Smooth muscle cell (in vitro differentiated cells): ENCODE measurements at regions not wholly inside any gene's neighbourhood (a gene's known extent, or its start where the extent isn't known, plus 50 kb on each side); places are given as distances from the start of the nearest gene placed in this dataset.
A peak's percentile ranks its signal among the peaks of the same experiment; 100 is the strongest.

Source experiments
- DNase-seq: peaks from one replicate; lab custom pipeline; 2025; ENCODE audit not compliant: unreplicated experiment; lab: John Stamatoyannopoulos, UW
- H2AFZ ChIP-seq: fragments of 200-600 bp; sonication (generic); 2 replicates; pipeline ENCODE4 v1.6.0; 2016; ENCODE audit warnings: antibody characterized with exemption, low read depth, mild to moderate bottlenecking
- H3F3A ChIP-seq: fragments of 200-600 bp; sonication (generic); 2 replicates; pipeline ENCODE4 v1.6.0; 2017; ENCODE audit warnings: antibody characterized with exemption, low read depth
- H3K27ac ChIP-seq: fragments of 200-600 bp; sonication (generic); 2 replicates; pipeline ENCODE4 v1.5.1; 2016; ENCODE audit warnings: low read depth, mild to moderate bottlenecking
- H3K27me3 ChIP-seq: fragments of 200-600 bp; sonication (generic); 2 replicates; pipeline ENCODE4 v1.6.1; 2016; ENCODE audit warnings: low read depth, mild to moderate bottlenecking
- H3K36me3 ChIP-seq: fragments of 200-600 bp; sonication (generic); 2 replicates; pipeline ENCODE4 v1.5.1; 2016; ENCODE audit warnings: low read depth
- H3K4me1 ChIP-seq: fragments of 200-600 bp; sonication (generic); 2 replicates; pipeline ENCODE4 v1.5.1; 2016; ENCODE audit warnings: low read depth
- H3K4me2 ChIP-seq: fragments of 200-600 bp; sonication (generic); 2 replicates; pipeline ENCODE4 v1.6.0; 2016; ENCODE audit warnings: mild to moderate bottlenecking
- H3K4me3 ChIP-seq: fragments of 200-600 bp; sonication (generic); 2 replicates; pipeline ENCODE4 v1.5.1; 2016; ENCODE audit warnings: mild to moderate bottlenecking
- H3K79me2 ChIP-seq: fragments of 200-600 bp; sonication (generic); 2 replicates; pipeline ENCODE4 v1.6.0; 2016; ENCODE audit warnings: low read depth, mild to moderate bottlenecking
- H3K9ac ChIP-seq: fragments of 200-600 bp; sonication (generic); 2 replicates; pipeline ENCODE4 v1.6.0; 2016; ENCODE audit warnings: low read depth
- H3K9me3 ChIP-seq: fragments of 200-600 bp; sonication (generic); replicated peaks from 2 replicates; pipeline ENCODE4 v1.5.1; 2016; ENCODE audit warnings: low read depth
- H4K20me1 ChIP-seq: fragments of 200-600 bp; sonication (generic); 2 replicates; pipeline ENCODE4 v1.6.0; 2016; ENCODE audit warnings: low read depth
- CTCF ChIP-seq: fragments of 200-600 bp; sonication (generic); IDR thresholded peaks from 2 replicates; pipeline ENCODE4 v1.5.1; 2017; ENCODE audit warnings: borderline replicate concordance, mild to moderate bottlenecking, antibody characterized with exemption; ENCODE audit not compliant: insufficient read depth, poor library complexity, severe bottlenecking
- WGBS: methylation state at CpG from one replicate; pipeline ENCODE4 v1.1.7; 2016; ENCODE audit warnings: low lambda C conversion rate; 5-methylcytosine and 5-hydroxymethylcytosine counted together

- H3K27ac ChIP-seq, result no peak overlapping the region
- no peaks in the 10 kb centered on the region for H3K27me3 ChIP-seq
- H3K9me3 ChIP-seq, result no peaks in the 10 kb centered on the region
- H3F3A ChIP-seq, result no peaks in the 10 kb centered on the region
- no peak for TF ChIP-seq CTCF
- H3K4me2 ChIP-seq, result no peak overlapping the region
- no peaks in the 10 kb centered on the region for H3K79me2 ChIP-seq
- H3K4me3 ChIP-seq, result no peak overlapping the region
- H2AFZ ChIP-seq, result no peak overlapping the region
- no peaks in the 10 kb centered on the region for H3K4me1 ChIP-seq
- no peaks in the 10 kb centered on the region for H3K36me3 ChIP-seq
- H3K9ac ChIP-seq, result no peak overlapping the region
- no peak for DNase-seq
- H4K20me1 ChIP-seq, result no peaks in the 10 kb centered on the region
These were observed 710.1 kb upstream of the REG3G start for GRCh38 chr2:78315368-78315767.

GRCh38 chr2:78318275-78318674 lies 707.2 kb upstream of the REG3G start:
- no peaks in the 10 kb centered on the region for H3K9me3 ChIP-seq
- H4K20me1 ChIP-seq, result no peaks in the 10 kb centered on the region
- no peak overlapping the region for H2AFZ ChIP-seq
- H3K36me3 ChIP-seq, result no peaks in the 10 kb centered on the region
- no peaks in the 10 kb centered on the region for H3K4me1 ChIP-seq
- TF ChIP-seq CTCF, result no peak
- H3K9ac ChIP-seq, result no peak overlapping the region
- peak overlapping the region; percentile 20 for H3K4me2 ChIP-seq
- WGBS, result 77% methylated on average over 2 of the region's 2 CpGs
- H3K27me3 ChIP-seq, result no peaks in the 10 kb centered on the region
- H3K27ac ChIP-seq, result peak overlapping the region; percentile 24
- H3K79me2 ChIP-seq, result no peaks in the 10 kb centered on the region
- no peak for DNase-seq
- no peaks in the 10 kb centered on the region for H3F3A ChIP-seq
- no peak overlapping the region for H3K4me3 ChIP-seq

GRCh38 chr2:78330193-78330592 lies 695.3 kb upstream of the REG3G start:
- DNase-seq, result no peak
- no peak for TF ChIP-seq CTCF

GRCh38 chr2:78351208-78351607 lies 674.3 kb upstream of the REG3G start:
- H3K4me3 ChIP-seq, result no peak overlapping the region
- peak; percentile 59 for TF ChIP-seq CTCF
- no peaks in the 10 kb centered on the region for H3K79me2 ChIP-seq
- WGBS, result 81% methylated on average over 3 of the region's 3 CpGs
- H3K9ac ChIP-seq, result no peak overlapping the region
- H3K27ac ChIP-seq, result no peak overlapping the region
- no peaks in the 10 kb centered on the region for H3F3A ChIP-seq
- no peaks in the 10 kb centered on the region for H4K20me1 ChIP-seq
- H2AFZ ChIP-seq, result no peak overlapping the region
- H3K27me3 ChIP-seq, result no peaks in the 10 kb centered on the region
- no peaks in the 10 kb centered on the region for H3K36me3 ChIP-seq
- no peak for DNase-seq
- no peaks in the 10 kb centered on the region for H3K4me1 ChIP-seq
- no peaks in the 10 kb centered on the region for H3K9me3 ChIP-seq
- no peak overlapping the region for H3K4me2 ChIP-seq

More at GRCh38 chr2:78330193-78330592, 695.3 kb upstream of the REG3G start:
- H4K20me1 ChIP-seq, result no peaks in the 10 kb centered on the region
- H3K4me1 ChIP-seq, result no peaks in the 10 kb centered on the region
- no peak overlapping the region for H3K4me2 ChIP-seq
- no peak overlapping the region for H3K9ac ChIP-seq
- H3K27me3 ChIP-seq, result no peaks in the 10 kb centered on the region
- H3K27ac ChIP-seq, result no peak overlapping the region
- no peak overlapping the region for H2AFZ ChIP-seq
- H3K4me3 ChIP-seq, result no peak overlapping the region
- H3K79me2 ChIP-seq, result no peaks in the 10 kb centered on the region
- no peaks in the 10 kb centered on the region for H3F3A ChIP-seq
- no peaks in the 10 kb centered on the region for H3K36me3 ChIP-seq
- no peaks in the 10 kb centered on the region for H3K9me3 ChIP-seq
